ENCODE measurements at regions not wholly inside any gene's neighbourhood (a gene's known extent, or its start where the extent isn't known, plus 50 kb on each side); places are given as distances from the start of the nearest gene placed in this dataset.

- Histone ChIP-seq H3K27me3 (no peaks in the 10 kb centered on the region), H3K4me2 (no peak overlapping the region), H3K9me2 (replicated peaks; ENCODE audit: insufficient read depth) (no peaks in the 10 kb centered on the region), H3K9me3 (ENCODE audit: low read depth) (no peaks in the 10 kb centered on the region), H3K27ac (no peak overlapping the region), H3K36me3 (replicated peaks; ENCODE audit: insufficient read depth, low read depth) (no peaks in the 10 kb centered on the region), H3K79me2 (no peaks in the 10 kb centered on the region), H3K4me1 (ENCODE audit: insufficient read depth) (no peaks in the 10 kb centered on the region), H4K20me1 (ENCODE audit: insufficient read depth, poor library complexity, severe bottlenecking) (no peaks in the 10 kb centered on the region), H2AFZ (no peak overlapping the region), H3K4me3 (no peak overlapping the region)
- 98% methylated on average over 4 of the region's 4 CpGs for WGBS (ENCODE audit: low lambda C conversion rate, missing lambda C conversion rate)
- no peak for DNase-seq (ENCODE audit: low spot score)
- TF ChIP-seq EZH2 (IDR thresholded peaks at IDR 0.05; ENCODE audit: borderline replicate concordance) (no peak), EZH2phosphoT487 (IDR thresholded peaks at IDR 0.05; ENCODE audit: low read depth, severe bottlenecking, unreplicated experiment) (no peak)
- TF ChIP-seq, protein P1, sequence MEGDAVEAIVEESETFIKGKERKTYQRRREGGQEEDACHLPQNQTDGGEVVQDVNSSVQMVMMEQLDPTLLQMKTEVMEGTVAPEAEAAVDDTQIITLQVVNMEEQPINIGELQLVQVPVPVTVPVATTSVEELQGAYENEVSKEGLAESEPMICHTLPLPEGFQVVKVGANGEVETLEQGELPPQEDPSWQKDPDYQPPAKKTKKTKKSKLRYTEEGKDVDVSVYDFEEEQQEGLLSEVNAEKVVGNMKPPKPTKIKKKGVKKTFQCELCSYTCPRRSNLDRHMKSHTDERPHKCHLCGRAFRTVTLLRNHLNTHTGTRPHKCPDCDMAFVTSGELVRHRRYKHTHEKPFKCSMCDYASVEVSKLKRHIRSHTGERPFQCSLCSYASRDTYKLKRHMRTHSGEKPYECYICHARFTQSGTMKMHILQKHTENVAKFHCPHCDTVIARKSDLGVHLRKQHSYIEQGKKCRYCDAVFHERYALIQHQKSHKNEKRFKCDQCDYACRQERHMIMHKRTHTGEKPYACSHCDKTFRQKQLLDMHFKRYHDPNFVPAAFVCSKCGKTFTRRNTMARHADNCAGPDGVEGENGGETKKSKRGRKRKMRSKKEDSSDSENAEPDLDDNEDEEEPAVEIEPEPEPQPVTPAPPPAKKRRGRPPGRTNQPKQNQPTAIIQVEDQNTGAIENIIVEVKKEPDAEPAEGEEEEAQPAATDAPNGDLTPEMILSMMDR (IDR thresholded peaks at IDR 0.05; ENCODE audit: poor library complexity) = no peak
Observed at GRCh38 chr10:32121648-32122047, 65.4 kb upstream of the KIF5B start.

GRCh38 chr10:32120147-32120546, 63.9 kb upstream of the KIF5B start:
- no peaks in the 10 kb centered on the region for H3K27me3 ChIP-seq
- WGBS (ENCODE audit: low lambda C conversion rate, missing lambda C conversion rate) = 98% methylated on average over 3 of the region's 3 CpGs

DNA sequence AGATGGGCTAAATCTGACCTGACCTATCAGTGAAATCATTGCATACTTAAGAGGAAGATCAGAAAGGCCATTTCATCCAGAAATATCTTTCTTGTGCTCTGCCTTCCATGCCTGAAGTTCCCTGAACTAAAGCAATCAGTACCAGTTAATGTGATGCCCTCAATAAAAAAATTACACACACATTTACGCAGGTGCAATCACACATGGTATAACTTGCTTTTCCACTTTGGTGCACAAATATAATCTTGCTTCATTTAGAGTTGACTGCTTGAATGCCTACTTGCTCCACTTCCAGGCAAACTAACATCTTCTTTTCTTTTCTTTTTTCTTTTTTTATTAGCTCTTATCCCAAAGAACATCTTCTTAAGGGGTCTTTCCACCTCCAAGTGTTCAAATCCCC, 58.3 kb upstream of the KIF5B start:
- no peak for TF ChIP-seq EZH2 (IDR thresholded peaks at IDR 0.05; ENCODE audit: borderline replicate concordance)
- TF ChIP-seq, protein P1 (IDR thresholded peaks at IDR 0.05; ENCODE audit: poor library complexity) = no peak
- TF ChIP-seq EZH2phosphoT487 (IDR thresholded peaks at IDR 0.05; ENCODE audit: low read depth, severe bottlenecking, unreplicated experiment) = no peak
- Histone ChIP-seq H3K36me3 (replicated peaks; ENCODE audit: insufficient read depth, low read depth) (no peaks in the 10 kb centered on the region), H3K9me3 (ENCODE audit: low read depth) (no peaks in the 10 kb centered on the region), H3K27ac (no peak overlapping the region), H3K79me2 (no peaks in the 10 kb centered on the region), H2AFZ (no peak overlapping the region), H3K9me2 (replicated peaks; ENCODE audit: insufficient read depth) (no peaks in the 10 kb centered on the region), H4K20me1 (ENCODE audit: insufficient read depth, poor library complexity, severe bottlenecking) (no peaks in the 10 kb centered on the region), H3K27me3 (no peaks in the 10 kb centered on the region), H3K4me1 (ENCODE audit: insufficient read depth) (no peaks in the 10 kb centered on the region), H3K4me3 (no peak overlapping the region), H3K4me2 (no peak overlapping the region)
- DNase-seq (ENCODE audit: low spot score) = no peak
- 67% methylated on average over 1 of the region's 1 CpG for WGBS (ENCODE audit: low lambda C conversion rate, missing lambda C conversion rate)

More at GRCh38 chr10:32120147-32120546, 63.9 kb upstream of the KIF5B start:
- no peaks in the 10 kb centered on the region for H3K9me2 ChIP-seq (replicated peaks; ENCODE audit: insufficient read depth)
- H3K4me2 ChIP-seq = no peak overlapping the region
- no peak overlapping the region for H3K27ac ChIP-seq
- DNase-seq (ENCODE audit: low spot score) = no peak
- no peak overlapping the region for H3K4me3 ChIP-seq
- H3K4me1 ChIP-seq (ENCODE audit: insufficient read depth) = no peaks in the 10 kb centered on the region
- H3K79me2 ChIP-seq = no peaks in the 10 kb centered on the region
- no peak overlapping the region for H2AFZ ChIP-seq
- H3K36me3 ChIP-seq (replicated peaks; ENCODE audit: insufficient read depth, low read depth) = no peaks in the 10 kb centered on the region
- H4K20me1 ChIP-seq (ENCODE audit: insufficient read depth, poor library complexity, severe bottlenecking) = no peaks in the 10 kb centered on the region
- TF ChIP-seq EZH2phosphoT487 (IDR thresholded peaks at IDR 0.05; ENCODE audit: low read depth, severe bottlenecking, unreplicated experiment) = no peak
- TF ChIP-seq EZH2 (IDR thresholded peaks at IDR 0.05; ENCODE audit: borderline replicate concordance) = no peak
- TF ChIP-seq, protein P1 (IDR thresholded peaks at IDR 0.05; ENCODE audit: poor library complexity) = no peak
- H3K9me3 ChIP-seq (ENCODE audit: low read depth) = no peaks in the 10 kb centered on the region

DNA sequence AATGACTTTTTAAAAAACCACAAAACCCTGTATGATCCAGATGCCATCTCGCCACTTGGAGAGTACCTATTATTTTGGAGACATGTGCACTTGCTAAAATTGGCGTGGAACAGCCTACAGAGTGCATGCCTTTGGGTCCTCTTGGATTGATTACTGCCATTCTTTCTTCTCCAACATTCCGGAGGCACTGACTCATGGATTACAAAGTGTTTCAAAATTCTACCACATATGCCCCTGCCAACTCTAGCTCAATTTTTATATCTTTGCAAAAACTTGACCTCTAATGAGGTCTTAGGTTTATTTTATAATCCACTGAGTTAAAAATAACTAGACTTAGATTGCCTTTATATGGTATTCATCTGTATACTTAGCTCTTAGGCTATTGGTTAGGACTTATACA, 55.8 kb upstream of the KIF5B start:
- Histone ChIP-seq H3K27ac (no peak overlapping the region), H4K20me1 (ENCODE audit: insufficient read depth, poor library complexity, severe bottlenecking) (no peaks in the 10 kb centered on the region), H2AFZ (no peak overlapping the region), H3K4me3 (no peak overlapping the region), H3K36me3 (replicated peaks; ENCODE audit: insufficient read depth, low read depth) (no peaks in the 10 kb centered on the region), H3K27me3 (no peaks in the 10 kb centered on the region), H3K4me1 (ENCODE audit: insufficient read depth) (no peaks in the 10 kb centered on the region), H3K79me2 (no peaks in the 10 kb centered on the region), H3K9me2 (replicated peaks; ENCODE audit: insufficient read depth) (no peaks in the 10 kb centered on the region), H3K4me2 (no peak overlapping the region), H3K9me3 (ENCODE audit: low read depth) (no peaks in the 10 kb centered on the region)
- TF ChIP-seq EZH2phosphoT487 (IDR thresholded peaks at IDR 0.05; ENCODE audit: low read depth, severe bottlenecking, unreplicated experiment) (no peak), EZH2 (IDR thresholded peaks at IDR 0.05; ENCODE audit: borderline replicate concordance) (no peak)
- TF ChIP-seq, protein P1 (IDR thresholded peaks at IDR 0.05; ENCODE audit: poor library complexity) = no peak
- DNase-seq (ENCODE audit: low spot score) = no peak
- WGBS (ENCODE audit: low lambda C conversion rate, missing lambda C conversion rate) = 75% methylated on average over 3 of the region's 3 CpGs
